ENCODE measurements at regions not wholly inside any gene's neighbourhood (a gene's known extent, or its start where the extent isn't known, plus 50 kb on each side); places are given as distances from the start of the nearest gene placed in this dataset.
"Not testable (repeated sequence)": the region's sequence is repeated elsewhere in the genome, so short reads cannot be mapped to it uniquely, and the experiment has no call there.

GRCh38 chr3:153378366-153378765 is 216.3 kb downstream of the RAP2B start:
- TF ChIP-seq POLR2AphosphoS5 (IDR thresholded peaks at IDR 0.05; ENCODE audit: low read depth, low read length); POLR2A (IDR thresholded peaks at IDR 0.05; ENCODE audit: low read depth, low read length); TAF1 (IDR thresholded peaks at IDR 0.05; ENCODE audit: borderline replicate concordance, low read depth, low read length): not testable (repeated sequence)
